Astrocyte of the cerebellum (primary cell): ENCODE measurements at regions not wholly inside any gene's neighbourhood (a gene's known extent, or its start where the extent isn't known, plus 50 kb on each side); places are given as distances from the start of the nearest gene placed in this dataset.

Experiments
- DNase-seq: peaks from one replicate; pipeline ENCODE4 v3.0.0-alpha.2; 2011; ENCODE audit warnings: low read depth
- H3K4me3 ChIP-seq: 2 replicates; pipeline ENCODE4 v1.5.1; 2011; ENCODE audit warnings: mild to moderate bottlenecking, low read depth, low read length, moderate library complexity
- in situ Hi-C: cut with HindIII; loops from 2 replicates; pipeline ENCODE4 v1.10.0; 2017; ENCODE audit warnings: low sequenced_read_pairs
- TF ChIP-seq, protein P1 (sequence below): IDR thresholded peaks from 2 replicates; pipeline ENCODE4 v1.5.1; 2012; ENCODE audit warnings: low read length, low read depth, moderate library complexity, mild to moderate bottlenecking; ENCODE audit errors: missing control alignments

- no peak for DNase-seq
- H3K4me3 ChIP-seq: no peak overlapping the region
- TF ChIP-seq, protein P1, sequence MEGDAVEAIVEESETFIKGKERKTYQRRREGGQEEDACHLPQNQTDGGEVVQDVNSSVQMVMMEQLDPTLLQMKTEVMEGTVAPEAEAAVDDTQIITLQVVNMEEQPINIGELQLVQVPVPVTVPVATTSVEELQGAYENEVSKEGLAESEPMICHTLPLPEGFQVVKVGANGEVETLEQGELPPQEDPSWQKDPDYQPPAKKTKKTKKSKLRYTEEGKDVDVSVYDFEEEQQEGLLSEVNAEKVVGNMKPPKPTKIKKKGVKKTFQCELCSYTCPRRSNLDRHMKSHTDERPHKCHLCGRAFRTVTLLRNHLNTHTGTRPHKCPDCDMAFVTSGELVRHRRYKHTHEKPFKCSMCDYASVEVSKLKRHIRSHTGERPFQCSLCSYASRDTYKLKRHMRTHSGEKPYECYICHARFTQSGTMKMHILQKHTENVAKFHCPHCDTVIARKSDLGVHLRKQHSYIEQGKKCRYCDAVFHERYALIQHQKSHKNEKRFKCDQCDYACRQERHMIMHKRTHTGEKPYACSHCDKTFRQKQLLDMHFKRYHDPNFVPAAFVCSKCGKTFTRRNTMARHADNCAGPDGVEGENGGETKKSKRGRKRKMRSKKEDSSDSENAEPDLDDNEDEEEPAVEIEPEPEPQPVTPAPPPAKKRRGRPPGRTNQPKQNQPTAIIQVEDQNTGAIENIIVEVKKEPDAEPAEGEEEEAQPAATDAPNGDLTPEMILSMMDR: no peak
- in situ Hi-C loops: no loop called here
These were observed 640.9 kb downstream of the NYAP2 start for GRCh38 chr2:226040344-226040900.

- DNase-seq: no peak
- H3K4me3 ChIP-seq: no peak overlapping the region
- in situ Hi-C loops: no loop called here
- TF ChIP-seq, protein P1: no peak
These were observed 638.0 kb downstream of the NYAP2 start for GRCh38 chr2:226037526-226037925.

DNA sequence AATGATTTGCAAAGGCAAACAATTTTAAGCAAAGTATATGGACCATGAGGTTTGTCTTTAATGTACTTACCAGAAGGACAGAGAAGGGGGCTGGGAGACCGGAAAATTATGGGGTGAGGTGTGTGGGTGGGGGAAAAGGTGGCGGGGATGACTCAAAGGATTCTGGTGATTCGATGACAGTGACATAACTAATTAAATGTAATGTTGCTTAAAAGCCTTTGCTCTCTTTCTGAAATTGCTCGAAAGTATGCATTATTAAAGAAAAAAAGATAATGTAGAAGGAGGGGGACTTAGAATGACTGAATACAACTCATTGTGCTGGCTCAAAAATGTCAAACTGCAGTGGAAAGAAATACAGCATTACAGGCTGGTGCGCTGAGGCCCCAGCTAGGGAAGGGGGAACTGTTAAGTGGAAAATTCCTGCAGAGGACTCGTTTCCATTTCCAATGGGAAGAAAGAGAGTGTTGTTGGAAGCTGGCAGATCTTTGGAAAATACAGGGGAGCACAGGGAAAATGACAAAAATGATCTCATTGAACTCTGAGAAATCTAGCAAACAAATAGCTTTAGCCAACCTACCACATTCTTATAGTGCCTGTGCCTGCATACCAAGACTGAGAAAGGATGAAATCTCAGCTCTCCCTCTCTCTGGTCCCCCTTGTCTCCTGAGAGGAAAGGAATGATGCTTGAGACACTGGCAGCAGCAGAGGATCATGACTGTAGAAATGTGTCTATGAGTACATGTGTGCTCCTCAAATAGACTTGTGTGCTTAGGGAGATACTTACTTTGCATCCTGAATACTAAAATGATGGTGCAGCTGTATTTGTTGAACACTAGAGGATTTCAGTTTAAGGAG, 632.4 kb downstream of the NYAP2 start:
- in situ Hi-C loops: no loop called here
- TF ChIP-seq, protein P1: no peak
- no peak for DNase-seq
- H3K4me3 ChIP-seq: peak overlapping the region; percentile 46

GRCh38 chr2:226030788-226031646, 631.5 kb downstream of the NYAP2 start:
- TF ChIP-seq, protein P1: no peak
- peak; percentile 51 for DNase-seq
- H3K4me3 ChIP-seq: peak overlapping the region; percentile 46
- in situ Hi-C loops: no loop called here

GRCh38 chr2:226030369-226030768, 630.9 kb downstream of the NYAP2 start:
- DNase-seq: no peak
- in situ Hi-C loops: no loop called here
- TF ChIP-seq, protein P1: no peak
- H3K4me3 ChIP-seq: peak overlapping the region; percentile 46

DNA sequence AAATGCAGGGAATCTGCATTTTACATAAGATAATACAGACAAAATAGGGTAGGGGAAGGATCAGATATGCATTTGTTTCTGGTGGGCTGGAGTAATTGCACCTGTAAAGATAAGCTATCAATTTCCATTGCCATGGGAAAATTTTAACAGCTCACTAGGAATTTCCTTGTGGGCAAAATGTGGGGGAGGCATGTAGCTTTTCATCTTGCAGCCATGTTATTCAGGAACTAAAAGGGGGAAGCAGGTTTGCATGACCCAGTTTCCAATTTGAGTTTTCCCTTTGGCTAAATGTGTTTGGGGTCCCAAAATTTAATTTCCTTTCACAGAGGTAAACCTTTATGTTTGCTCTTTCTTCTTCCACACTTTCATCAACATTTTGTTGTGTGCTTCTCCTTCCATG, 624.4 kb downstream of the NYAP2 start:
- no peak overlapping the region for H3K4me3 ChIP-seq
- in situ Hi-C loops: no loop called here
- no peak for DNase-seq
- TF ChIP-seq, protein P1: no peak
